ENCODE measurements at regions not wholly inside any gene's neighbourhood (a gene's known extent, or its start where the extent isn't known, plus 50 kb on each side); places are given as distances from the start of the nearest gene placed in this dataset.
"Not testable (repeated sequence)": the region's sequence is repeated elsewhere in the genome, so short reads cannot be mapped to it uniquely, and the experiment has no call there.

DNA sequence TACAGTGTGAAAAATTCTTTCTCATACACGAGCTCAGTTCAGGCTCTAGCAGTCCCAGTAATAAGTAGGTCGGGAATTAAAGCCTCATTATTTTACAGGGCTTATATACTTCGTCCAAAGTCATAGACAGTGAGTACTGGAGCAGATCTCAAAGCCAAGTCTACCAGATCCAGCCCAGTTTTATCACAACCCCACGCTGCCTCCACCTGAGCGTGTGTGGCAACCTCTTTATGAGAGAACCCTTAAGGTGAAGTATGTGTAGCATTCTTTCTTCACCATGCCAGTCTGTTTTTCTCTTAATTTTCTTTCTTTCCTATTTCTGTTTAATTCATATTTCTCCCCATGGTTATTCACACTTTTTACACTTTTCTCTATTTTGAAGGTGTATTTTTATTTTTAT, 574.6 kb upstream of the ARPP21 start:
- no peak for DNase-seq

DNA sequence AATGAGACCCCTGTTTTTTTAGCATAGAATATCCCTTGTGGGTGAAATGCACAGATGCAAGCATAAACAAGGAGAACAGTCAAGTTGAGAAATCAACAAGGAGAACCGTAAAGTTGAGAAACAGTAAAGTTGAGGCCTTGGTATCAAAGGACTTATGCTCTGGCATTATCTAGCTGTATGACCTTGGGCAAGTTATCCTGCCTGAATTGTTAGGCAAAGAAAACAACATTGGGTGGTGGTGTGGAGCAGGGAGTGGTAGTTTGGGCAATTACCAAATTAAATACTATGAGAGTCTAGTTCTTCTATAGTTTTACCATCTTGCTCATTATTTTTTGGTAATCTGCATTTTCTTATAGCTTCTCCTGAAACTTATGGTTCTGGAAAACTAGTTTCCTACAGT, 573.4 kb upstream of the ARPP21 start:
- no peak for DNase-seq

DNA sequence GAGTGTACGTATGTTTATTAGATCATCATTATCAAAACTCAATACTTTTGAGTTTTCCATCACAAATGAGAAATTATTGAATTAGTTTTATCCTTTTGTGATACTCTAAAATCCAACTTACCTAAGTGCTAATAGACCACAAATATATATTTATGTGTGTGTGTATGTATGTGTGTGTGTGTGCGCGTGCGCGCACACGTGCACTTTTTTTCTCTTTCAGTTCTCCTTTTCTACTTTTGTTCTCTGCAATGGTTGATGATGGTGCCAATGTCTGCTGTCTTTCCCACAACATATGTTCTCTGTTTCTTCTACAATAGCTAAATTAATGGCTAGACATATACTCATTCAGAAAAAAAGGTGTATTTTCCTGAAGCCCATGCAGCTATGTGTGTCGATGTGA, 571.6 kb upstream of the ARPP21 start:
- DNase-seq = no peak

DNA sequence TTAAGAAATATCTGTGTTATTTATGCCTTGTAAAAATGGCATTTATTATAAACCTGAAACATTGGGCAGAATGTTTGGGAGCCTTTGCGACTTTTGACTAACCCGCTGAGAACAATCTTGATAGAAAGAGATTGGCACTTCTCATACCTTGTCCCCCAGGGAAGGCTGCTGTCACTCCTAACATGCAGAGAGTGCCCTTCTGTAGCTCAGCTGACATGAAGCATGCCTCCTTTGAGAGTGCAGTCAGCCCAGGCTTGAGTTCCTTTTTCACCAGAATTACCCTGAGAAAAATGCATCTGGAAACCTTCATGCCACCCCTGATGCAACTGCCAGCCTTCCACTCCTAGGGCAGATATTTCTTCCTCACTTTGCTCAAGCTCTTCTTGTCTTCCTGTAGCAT, 569.2 kb upstream of the ARPP21 start:
- no peak for DNase-seq

DNA sequence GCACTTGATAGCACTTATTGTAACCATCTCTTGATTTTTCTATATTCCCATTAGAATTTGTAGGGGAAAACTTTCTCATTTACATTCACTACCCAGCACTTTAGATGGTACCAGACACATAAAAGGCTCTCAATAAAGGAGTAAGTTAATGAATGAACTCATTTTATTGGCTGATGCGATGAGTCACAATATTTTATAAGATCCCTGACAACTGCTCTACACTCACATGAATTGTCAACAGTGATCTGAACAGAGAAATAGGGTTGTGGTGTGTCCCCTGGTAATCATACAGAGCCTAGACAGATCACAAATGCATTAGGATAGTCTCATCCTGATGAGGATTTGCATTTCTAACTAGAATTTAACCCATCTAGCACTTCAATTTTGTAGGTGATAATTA, 567.6 kb upstream of the ARPP21 start:
- no peak for DNase-seq

DNA sequence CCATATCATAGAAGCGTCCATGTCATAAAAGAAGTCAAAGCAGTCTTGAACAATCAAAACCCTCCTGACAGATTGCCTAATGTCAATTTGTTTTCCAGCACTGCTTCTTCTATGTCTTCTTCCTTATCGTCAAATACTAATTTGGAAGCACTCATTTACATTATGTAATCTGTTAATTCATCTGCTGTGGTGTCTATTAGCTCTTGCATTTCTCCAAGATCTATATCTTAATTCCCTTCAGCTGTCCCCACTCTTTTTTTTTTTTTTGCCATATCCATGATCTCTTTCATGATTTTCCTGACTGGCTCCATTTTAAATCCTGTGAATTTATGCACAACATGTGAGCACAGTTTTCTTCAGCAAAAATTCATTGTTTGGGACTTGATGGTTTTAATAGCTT, 560.5 kb upstream of the ARPP21 start:
- no peak for DNase-seq

DNA sequence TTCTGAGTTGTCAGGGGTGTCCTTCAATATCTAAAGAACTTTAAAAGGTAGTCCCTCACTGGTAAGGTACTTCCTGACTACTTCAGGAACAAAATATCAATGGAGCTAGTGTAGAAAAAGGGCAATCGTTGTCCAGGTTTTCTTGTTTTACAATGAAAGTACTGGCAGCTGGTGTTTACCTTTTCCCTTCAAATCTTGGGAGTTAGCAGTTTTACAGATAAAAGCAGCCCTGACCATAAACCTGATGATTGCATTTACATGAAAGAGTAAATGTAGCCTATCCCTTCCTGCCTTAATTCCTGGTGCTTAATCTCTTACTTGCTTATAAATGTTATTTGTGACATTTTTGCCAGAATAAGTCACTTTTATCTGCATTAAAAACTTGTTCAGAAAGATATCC, 559.9 kb upstream of the ARPP21 start:
- no peak for DNase-seq

DNA sequence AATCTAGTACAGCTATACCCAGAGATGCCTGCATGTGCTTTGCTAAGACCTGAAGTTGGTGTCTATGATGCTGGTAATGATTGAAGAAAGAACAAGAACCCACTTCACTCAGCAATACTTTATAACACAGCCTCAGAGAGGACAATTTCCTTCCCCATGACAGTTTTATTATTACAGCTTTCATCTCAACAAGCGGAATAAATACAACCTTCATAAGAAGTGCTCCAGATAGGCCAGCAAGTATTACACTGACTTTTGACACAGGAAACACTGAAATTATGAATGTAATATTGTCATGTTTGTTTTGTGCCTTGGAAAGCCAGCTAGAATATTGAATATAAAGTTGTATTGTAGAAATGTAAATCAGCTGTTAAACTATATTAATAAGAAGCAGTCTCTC, 557.4 kb upstream of the ARPP21 start:
- DNase-seq = no peak

DNA sequence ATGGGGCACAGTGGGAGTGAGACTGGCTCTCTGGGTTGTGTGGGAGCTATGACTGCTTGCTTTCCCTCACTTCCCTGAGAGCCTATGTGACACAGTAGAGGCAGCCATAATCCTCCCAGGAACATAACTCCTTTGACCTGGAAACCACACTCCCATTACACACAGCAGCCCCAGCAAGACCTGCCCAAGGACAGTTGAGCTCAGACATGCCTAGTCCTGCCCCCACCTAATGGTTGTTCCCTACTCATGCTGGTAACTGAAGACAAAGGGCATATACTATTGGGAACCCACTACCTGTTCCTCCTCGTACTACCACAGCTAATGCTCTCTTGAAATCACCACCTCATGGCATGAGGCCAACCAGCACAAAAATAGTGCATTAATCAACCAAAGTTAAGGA, 550.4 kb upstream of the ARPP21 start:
- DNase-seq = no peak

DNA sequence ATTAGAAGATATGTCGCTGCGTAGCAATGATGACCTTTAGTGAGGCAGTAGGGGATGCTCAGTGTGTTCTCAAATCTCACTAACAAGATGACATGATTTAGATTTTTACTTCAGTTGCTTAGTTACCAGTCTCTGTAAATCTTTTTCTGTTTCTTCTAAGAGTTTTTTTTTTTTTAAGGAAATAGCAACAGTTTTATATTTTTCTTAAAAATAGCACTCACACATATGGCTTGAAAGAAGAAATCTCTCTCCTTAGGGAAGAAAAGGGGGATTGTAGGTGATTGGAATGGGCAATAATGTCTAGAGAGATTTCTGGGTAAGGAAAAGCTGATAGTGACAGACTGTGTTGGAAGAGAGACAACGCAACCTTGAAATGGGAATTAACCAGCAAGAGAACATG, 524.6 kb upstream of the ARPP21 start:
- no peak for DNase-seq

DNA sequence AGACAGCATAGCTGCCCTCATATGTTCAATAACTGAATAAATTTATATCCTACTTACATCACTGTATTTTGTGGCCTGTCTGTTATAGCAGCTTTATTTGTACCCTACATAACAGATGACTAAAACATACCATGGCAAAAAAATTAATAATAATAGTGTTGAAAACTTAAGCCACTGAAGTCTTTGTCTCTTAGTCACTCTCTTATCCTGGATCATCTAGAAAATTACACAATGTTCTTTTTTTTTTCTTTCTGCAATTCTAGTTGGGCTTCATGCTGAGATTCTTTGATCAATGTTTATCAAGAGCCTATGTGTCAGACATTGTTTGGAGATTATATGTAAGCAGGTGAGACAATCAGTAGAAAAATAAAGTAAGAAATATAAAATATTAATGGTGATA, 519.3 kb upstream of the ARPP21 start:
- DNase-seq = no peak

DNA sequence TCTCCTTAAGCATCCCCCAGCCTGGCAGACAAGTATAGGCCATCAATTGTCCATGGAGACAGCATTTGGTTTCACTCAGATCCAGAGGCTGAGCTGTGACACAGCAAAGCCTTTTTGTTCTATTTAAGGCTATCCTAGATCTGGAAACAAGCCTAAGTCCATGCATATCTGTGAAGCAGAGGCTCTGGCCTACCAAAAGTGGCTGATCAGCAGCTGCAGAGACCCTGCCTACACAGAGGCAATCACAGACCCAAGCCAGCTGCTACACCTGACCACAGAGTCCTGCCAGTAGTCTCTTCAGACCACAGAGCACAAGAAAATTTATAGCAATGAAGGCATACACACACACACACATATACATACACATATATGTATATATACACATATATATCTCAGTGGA, 501.7 kb upstream of the ARPP21 start:
- DNase-seq = no peak

DNA sequence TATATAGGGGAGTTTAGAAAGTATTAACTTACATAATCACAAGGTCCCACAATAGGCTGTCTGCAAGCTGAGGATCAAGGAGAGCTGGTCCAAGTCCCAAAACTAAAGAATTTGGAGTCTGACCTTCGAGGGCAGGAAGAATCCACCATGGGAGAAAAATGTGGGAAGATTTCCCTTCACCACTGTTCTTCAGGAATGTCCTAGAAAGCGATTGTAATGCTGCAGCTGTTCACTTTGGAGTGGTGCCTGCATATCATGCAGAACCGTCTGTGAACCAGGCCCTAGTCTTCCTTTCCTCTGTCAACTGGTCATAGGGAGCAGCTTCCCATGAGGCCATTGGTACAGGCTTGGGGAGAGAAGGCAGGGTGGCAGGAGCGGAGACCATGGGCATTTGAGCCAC, 497.9 kb upstream of the ARPP21 start:
- DNase-seq = no peak

DNA sequence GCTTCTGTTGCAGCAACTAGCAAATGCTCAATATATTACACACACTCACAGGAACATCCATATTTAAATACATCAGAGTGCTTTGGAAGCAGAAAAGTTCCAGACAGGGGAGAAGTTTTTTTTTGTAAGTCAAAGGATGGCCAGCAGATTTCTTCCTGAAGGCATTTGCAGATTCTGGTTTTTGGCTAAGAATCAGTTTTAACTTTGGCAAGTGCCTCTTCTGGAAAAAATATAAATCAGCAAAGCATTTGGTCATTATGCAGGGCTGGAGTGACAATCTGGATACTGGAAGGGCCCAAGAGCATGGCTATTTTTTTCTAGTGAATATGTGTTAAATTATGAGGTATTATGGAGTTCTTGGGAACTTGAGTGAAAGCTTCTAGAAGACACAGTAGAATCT, 495.3 kb upstream of the ARPP21 start:
- no peak for DNase-seq

DNA sequence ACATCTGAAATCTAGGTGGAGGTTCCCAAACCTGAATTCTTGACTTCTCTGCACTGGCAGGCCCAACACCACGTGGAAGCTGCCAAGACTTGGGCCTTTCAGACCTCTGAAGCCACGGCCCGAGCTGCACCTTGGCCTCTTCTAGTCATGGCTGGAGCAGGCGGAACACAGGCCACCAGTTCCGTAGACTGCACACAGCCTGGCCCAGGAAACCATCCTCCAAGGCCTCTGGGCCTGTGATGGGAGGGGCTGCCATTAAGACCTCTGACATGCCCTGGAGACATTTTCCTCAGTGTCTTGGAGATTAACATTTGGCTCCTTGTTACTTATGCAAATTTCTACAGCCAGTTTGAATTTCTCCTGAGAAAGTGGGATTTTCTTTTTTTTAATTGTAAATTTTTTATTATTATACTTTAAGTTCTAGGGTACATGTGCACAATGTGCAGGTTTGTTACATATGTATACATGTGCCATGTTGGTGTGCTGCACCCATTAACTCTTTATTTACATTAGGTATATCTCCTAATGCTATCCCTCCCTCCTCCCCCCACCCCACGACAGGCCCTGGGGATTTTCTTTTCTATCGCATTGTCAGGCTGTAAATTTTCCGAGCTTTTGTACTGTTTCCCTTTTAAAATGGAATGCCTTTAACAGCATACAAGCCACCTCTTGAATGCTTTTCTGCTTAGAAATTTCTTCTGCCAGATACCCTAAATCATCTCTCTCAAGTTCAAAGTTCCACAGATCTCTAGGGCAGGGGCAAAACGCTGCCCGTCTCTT, 492.9 kb upstream of the ARPP21 start:
- not testable (repeated sequence) for DNase-seq

DNA sequence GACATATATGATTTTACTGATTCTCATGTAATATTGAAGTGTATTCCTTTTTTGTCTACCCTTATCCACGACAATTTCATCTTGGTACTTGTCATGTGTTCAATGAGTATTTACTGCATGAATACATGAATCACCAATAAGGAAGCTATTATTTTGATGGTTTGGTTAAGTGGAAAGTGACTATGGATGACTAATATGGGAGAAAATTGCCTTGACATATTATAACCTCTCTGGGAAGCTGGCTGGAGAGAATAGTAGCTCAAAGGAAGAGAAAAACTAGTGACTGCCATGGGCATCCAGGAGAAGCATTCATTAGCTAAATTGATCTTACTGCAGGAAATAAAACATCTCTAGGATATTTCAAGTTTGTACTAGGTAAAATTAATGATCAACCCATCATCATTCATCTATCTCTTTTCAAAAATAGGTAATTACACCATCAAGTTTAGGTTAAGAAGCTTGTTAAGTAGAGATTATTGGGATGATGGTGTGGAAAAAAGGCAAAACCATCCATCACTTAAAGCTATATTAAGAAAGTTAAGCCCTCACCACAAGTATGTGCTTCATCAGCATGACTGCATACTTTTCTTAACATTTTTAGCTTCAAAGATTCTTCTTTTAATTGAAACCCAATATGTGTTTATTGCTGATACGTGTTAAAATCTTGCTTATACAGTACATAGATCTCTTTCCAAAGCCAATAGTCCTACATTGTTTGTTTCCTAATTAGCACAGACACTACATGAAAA, 455.2 kb upstream of the ARPP21 start:
- DNase-seq = no peak

DNA sequence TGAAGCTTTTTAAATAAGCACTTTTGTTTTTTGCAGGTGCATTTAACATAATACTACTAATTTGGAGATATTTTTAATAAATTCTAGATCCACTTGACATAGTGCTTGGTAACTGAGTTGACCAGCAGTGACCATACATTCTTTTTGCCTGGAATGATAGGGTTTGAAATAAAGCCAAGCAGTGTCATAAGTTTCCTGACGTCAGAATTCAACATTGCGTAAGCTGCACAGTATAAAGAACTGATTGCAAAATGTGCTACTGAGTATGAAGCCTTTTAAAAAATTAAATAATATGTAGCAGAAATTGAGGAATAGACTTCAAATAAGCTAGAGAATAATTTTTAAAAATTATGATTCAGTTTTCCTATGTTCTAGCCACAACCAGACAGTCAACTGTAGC, 454.6 kb upstream of the ARPP21 start:
- DNase-seq = no peak

DNA sequence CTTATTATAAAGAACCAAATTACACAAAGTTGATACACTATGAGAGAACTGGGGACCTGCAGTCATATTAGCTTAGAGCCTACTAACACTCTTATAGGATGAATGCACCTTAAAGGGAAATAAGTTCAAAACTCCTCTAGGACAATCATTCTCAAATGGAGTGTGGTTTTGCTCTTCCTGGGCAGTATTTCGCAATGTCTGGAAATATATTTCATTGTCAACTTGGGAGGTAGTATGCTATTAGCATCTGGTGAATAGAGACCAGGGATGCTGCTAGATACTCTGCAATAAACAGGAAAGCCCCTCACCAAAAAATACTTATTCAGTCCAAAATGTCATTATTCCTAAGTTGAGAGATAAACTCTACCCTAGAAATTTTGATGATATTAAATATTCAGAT, 451.4 kb upstream of the ARPP21 start:
- no peak for DNase-seq

DNA sequence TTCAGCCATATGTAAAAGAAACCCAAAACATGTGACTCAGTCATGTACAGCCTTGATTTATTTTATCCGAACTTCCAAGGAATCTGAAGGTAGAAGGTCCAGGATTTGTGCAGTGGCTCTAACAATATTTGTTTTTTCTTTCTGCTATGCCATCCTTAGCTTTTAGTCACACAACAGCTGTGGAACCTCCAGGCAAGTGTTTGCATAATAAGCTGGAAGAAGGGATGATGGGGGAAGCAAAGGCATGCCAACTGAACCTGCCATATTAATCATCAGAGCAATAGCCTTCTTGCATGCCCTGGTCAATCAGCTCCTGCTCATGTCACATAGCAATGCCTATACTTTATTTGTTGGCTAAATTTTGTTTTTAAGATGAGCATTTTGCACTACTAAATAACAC, 444.7 kb upstream of the ARPP21 start:
- no peak for DNase-seq

DNA sequence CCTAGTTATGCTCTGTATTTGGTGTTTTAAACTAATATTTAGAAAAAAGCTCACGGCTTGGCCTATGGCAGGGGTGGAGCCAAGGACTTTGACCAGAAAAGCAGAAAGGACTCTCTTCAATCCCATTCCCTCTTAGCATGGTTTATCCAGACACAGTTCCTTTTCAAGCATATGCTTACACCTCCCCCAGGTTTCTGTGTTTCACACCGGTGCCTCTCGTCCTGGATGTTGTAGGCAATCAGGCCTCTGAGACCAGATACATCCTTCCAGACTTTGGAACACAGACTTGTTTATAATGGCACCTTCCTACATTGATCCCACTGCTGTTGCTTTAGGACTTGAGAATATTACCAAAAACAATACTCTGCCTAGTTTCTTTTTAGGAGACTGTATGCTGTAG, 440.5 kb upstream of the ARPP21 start:
- DNase-seq = no peak

DNA sequence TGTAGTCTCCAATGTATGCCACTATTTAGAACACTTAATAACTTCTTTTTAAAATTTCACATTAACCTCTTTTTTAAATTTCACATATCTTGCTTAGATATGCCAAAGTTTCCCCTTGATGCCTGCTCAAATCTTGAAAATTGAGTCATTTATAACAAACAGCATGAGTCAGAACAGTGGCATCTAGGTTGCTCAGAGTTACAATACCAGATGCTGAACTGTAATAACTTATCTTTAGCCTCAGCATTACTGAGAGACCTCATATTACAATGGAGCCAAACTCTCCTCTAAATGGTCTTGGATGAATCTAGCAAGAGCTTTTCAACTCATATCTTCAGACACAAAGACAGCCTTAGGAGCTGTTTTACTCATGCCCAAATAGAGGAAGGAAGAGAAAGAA, 439.3 kb upstream of the ARPP21 start:
- DNase-seq = no peak

DNA sequence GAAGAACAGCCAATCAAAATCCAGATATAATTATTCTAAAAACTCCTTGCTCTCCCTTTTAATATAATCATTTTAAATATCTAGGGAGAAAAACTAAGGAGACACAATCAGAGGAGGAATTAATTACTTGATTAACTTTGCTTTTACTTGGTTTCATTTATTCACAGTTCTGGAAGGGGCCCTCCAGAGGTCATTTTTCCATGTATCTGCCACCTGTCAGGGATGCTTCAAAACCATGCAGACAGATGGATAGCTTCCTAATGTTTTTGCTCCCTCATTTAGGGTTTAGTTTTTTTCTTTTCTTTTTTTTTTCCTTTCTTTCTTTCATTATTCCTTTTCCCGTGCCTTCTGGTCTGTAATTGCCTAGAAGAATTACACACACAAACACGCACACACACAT, 438.1 kb upstream of the ARPP21 start:
- DNase-seq = no peak

DNA sequence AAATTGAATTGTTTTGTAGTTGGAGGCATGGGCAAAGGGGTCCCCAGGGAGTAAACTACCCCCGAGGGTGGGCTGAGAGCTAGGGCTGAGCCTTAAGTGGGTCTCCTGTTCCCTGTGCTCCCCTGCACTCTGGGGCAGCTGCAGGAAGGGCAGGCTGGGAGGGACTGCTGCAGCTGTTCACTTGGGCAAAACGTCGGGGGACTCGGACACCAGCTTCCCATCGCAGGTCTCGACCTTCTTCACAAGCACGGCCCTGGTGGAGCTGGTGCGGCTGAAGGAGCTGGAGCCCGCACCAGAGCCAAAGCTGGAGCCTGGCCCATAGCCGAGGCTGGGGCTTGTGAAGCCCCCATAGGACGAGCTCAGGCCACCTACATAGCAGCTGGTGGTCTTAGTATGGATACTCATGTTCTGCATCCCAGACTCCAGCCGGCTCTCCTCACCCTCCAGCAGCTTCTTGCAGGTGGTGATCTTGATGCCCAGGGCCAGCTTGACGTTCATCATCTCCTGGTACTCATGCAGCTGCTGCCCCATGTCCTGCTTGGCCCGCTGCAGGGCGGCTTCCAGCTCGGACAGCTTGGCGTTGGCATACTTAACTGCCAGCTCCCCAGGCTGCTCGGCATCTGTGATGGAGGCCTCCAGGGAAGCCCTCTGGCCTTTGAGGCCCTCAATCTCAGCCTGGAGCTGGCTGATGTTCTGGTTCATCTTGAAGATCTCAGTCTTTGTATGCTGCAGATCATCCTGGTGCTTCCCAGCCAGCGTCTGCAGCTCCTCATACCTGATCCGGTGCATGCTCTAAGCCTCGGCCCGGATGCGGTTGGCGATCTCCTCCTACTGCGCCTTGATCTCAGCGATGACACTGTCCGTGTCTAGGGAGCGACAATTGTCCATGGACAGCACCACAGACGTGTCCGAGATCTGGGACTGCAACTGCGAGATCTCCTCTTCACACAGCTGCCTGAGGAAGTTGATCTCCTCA, 423.5 kb upstream of the ARPP21 start:
- DNase-seq = no peak
